Activated gamma-delta T cell (primary cell): ENCODE measurements at regions not wholly inside any gene's neighbourhood (a gene's known extent, or its start where the extent isn't known, plus 50 kb on each side); places are given as distances from the start of the nearest gene placed in this dataset.

Experiments used
- DNase-seq: peaks from one replicate; lab custom pipeline; 2025; lab: John Stamatoyannopoulos, UW

- no peak for DNase-seq
Measured at GRCh38 chr4:96183611-96184010, 343.7 kb downstream of the PDHA2 start.

- DNase-seq, result no peak
Measured at GRCh38 chr4:96186593-96186992, 346.7 kb downstream of the PDHA2 start.

DNA sequence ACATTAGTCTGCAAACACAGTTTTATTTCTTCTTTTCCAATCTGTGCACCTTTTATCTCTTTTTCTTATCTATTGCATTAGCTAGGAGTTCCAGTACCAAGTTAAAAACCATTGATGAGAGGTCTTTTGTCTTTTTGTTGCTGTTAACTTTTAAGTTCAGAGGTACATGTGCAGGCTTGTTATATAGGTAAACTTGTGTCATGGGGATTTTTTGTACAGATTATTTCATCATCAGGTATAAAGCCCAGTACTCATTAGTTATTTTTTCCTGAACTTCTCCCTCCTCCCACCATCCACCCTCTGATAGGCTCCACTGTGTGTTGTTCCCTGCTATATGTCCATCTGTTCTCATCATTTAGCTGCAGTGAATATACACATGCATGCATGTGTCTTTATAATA, 349.9 kb downstream of the PDHA2 start:
- DNase-seq, result no peak

DNA sequence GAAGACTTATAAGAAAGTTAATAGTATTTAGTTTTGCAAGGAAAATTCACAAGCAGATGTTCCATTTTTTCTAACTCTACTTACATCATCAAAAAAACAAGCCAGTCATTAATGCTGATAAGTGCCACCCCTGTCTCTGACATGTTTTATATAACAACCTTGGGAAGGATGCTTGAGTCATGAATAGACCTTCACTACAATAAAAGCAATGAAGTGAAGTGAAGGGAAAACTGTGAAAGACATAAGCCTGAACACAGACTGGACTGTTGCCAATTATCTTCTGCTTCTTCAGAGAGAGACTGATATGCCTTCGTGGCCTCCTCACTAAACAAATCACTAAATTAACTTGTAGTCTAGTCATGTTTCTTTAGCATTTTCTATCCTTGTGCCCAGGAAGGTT, 353.2 kb downstream of the PDHA2 start:
- DNase-seq, result no peak

- no peak for DNase-seq
Measured at GRCh38 chr4:96194993-96195392, 355.1 kb downstream of the PDHA2 start.

DNA sequence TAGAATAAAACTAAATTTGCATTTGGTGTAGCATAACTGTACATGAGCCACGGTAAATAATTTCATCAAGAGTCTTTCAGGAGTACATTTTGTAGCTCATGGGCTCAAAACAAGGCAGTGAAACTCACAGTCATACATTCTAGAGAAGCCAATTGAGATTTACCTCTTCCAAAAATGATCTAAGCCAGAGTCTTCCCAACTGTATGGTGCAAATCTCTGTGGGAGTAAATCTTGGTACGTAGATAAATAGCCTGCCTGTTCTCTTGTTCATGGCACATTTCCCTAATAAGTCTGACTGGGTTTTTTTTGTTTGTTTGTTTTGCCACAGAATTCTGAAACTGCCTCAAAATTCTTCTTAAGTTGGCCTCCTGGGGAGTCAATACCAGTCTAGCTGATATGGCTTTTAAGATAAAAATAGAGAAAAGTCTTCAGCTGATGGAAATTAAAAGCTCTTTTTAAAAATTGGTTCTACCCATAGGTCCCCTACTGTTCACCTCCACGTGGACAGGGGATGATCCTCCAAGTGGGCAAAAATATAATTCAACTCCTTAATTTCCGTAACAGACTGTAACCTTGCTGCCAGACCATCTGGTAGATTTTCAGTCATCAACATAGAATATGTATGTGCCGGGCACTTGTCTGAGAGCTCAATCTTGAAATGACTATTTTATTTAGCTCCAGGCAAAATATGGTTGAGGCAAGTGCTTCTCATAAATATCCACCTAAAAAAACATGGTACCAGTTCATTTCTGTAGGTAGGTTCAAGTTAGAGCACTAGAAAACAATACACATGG, 365.4 kb downstream of the PDHA2 start:
- DNase-seq, result no peak

DNA sequence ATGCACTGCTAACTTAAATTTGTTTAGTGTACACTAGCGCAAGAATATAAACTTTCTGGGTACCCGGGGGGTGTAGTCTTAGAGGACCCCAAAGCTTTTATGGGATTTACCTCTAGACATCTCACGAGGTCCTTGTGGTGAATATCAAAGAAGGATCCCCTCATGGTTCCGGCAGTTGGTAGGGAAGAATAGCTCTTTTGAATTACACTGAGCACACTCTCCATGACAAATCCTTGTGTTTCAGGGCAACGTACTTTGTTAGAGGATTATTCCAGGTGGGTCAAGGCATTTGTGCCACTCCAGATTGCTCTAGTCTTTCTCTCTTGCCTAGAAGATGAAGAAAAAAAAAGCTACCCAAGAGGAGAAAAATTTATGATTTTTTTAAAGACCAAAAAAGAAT, 387.6 kb downstream of the PDHA2 start:
- no peak for DNase-seq

GRCh38 chr4:96228463-96228862, 388.6 kb downstream of the PDHA2 start:
- DNase-seq, result no peak

DNA sequence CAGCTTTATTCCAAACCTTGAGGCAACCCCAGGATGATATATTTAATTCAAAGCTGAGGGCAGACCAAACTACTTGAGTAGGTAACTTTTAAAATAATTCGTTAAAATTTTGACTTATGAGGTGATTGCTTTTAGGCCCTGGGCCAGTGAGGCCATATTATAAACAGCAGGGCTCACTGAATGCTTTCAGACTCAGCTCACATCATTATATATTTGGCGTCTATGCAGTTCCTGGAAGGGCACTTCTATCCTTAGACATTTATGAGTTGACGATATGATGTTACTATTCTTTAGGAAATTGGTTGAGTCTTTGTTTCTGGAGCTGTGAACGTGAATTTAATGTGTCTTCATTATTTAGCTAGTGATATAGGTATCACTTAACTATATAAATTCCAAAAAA, 400.1 kb downstream of the PDHA2 start:
- DNase-seq, result no peak

GRCh38 chr4:96241819-96242218, 401.9 kb downstream of the PDHA2 start:
- no peak for DNase-seq

DNA sequence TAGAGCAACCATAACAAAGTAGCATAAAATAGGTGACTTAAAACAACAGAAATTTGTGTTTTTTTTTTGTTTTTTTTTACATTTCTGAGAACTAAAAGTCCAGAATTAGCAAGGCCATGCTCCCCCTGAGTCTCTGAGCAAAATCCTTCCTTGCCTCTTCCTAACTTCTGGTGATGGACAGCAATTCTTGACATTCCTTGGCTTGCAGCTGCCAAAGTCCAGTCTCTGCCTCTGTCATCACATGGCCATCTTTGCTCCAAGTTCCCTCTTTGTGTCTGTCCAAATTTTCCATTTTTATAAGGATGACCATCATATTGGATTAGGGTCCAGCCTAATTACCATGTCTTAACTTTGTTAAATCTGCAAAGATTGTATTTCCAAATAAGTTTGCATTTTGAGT, 407.2 kb downstream of the PDHA2 start:
- DNase-seq, result no peak

- no peak for DNase-seq
Measured at GRCh38 chr4:96248225-96248624, 408.3 kb downstream of the PDHA2 start.

DNA sequence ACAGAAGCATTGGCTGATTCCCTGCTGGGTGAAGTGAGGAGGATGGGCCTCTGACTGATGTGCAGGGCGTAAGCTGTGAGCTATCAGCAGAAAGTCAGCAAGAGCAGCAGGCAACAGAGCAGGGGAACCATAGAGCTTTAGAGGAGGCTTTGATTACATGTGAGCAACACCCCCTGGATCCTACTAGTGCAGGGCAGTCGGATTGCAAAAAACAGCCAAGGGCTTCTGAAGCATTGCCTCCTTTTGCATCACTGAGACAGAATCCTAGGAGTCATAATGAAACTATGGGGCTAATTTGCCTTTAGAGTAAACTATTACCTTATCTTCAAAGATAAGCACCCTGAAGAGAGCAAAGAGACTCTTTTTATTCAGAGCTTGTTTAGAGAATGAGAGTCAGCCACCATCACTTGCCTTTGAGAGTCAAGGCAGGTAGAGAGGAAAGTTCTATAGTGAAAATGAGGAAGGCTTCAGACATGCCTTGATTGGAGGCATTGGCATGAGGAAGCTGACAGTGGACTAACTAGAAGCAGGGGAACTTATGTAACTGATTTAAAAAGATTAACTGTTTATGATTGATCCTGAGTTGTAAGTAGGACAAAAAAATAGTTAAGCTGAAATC, 420.3 kb downstream of the PDHA2 start:
- no peak for DNase-seq

- DNase-seq, result no peak
Measured at GRCh38 chr4:96262057-96262456, 422.2 kb downstream of the PDHA2 start.

DNA sequence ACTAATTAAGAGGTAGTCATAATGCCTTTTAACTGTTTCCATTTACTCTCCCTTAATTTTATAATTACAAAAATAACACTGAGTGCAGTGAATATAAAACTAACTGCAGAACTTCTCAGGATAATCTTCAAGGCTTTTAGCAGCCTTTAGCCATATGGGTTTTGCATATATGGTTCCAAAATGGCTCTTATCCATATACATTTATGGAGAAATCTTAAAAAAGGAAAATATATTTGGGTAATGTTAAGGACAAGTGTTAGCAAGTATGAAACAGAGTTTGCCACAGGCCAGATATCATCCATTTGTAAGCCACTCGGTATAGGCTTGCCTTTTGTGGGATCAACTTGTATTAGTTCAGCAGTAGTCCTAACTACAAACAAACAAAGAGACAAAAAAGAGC, 423.4 kb downstream of the PDHA2 start:
- no peak for DNase-seq

DNA sequence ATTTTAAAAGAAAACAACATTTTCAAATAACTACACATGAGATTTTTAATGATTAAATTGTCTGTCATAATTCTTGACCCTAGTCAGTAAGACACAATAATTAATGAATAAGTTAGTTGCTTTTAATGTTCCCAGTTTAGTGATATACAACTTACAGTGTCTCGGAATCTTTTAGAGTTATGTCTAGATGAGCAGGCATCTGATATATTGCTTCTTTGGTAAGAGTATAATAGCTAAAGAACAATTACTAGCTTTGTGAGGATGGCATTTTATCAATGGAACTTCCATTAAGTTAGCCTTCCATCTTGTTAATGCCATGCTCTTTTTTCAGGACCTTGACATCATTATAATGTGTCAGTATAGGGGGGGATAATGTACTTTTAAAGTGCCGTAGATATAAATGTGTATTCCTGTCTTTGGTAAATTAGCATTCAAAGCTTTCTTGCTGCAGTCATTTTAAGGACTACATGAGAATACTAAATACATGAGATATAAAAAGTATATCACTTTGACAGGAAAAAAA, 425.1 kb downstream of the PDHA2 start:
- DNase-seq, result no peak

DNA sequence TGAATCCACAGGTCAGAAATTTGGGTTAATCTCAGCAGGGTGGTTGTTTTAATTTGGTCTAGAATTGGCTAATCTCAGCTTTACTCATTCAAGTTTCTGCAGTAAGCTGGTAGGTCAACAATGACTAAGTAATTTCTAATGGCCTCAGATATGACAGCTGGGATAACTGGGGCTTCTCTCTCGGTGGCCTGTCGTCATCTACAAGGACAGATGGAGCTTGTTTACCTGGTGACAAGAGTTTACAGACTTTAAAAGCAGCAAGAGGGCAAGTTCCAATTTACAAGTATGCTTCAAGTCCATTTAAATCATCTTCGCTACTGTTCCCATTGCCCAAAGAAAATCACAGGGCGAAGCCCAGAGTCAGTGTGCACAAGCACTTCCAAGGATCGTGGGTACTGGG, 453.9 kb downstream of the PDHA2 start:
- DNase-seq, result no peak

DNA sequence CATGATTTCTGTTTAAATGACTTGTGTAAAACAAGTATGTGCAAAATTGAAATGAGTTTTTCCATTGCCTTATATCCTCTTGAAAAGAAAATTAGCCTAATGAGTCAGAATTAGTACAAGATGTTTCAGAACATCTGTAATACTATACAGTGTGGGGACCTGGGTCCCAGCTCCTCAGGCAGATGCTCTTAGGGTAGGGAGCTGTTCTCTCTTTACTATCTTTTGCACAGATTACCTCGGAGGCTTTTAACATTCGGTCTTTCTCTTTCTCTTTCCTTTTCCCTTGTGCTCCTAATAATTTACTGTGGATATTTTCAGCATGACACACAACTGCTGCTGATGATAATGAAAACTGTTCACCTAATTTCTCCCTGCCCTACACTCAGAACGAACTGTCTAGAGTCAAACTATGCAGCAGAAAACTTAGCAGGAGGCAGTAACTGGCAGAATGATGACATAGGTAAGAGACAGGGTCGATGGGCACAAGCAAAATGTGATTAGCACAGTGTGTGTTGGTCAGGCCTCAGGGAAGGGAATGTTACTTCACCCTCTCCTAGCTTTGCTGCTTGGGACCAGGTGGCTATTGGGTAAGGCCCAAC, 455.3 kb downstream of the PDHA2 start:
- no peak for DNase-seq

GRCh38 chr4:96301715-96302114, 461.8 kb downstream of the PDHA2 start:
- no peak for DNase-seq

DNA sequence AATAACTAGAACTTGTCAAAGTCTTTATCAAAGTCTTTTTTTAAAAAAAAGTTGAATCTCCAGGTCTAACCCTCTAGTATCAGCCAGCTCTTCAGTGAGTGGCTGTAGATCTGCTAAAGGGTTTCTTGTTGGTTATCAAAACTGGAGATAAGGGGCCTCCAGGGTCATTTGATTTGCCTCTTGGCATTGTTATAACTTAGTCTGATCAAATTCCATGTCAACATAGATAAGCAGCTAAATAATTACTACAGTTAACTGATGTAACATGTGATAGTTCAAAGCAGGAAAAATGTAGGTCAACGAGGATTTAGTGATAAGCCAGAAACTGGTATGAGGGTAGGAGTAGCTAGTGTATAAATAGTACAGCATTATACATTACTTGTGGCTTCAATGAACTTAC, 465.1 kb downstream of the PDHA2 start:
- no peak for DNase-seq

GRCh38 chr4:96312046-96312685, 472.3 kb downstream of the PDHA2 start:
- DNase-seq, result no peak

GRCh38 chr4:96315815-96316214, 475.9 kb downstream of the PDHA2 start:
- no peak for DNase-seq

GRCh38 chr4:96316776-96317175, 476.9 kb downstream of the PDHA2 start:
- DNase-seq, result no peak
